Right lobe of liver (tissue), 4 donors: ENCODE measurements at regions not wholly inside any gene's neighbourhood (a gene's known extent, or its start where the extent isn't known, plus 50 kb on each side); places are given as distances from the start of the nearest gene placed in this dataset.

Source experiments
- CTCF ChIP-seq, 4 donors: fragments of 200-600 bp in 3 of 4; fragments of 450-650 bp in 1 of 4; IDR thresholded peaks; one replicate each; pipeline versions ENCODE4 v1.5.1 to v1.8.0; 2016 to 2022; ENCODE audit warnings: antibody characterized with exemption in 4 of 4, mild to moderate bottlenecking in 2 of 4
- POLR2A ChIP-seq: fragments of 450-650 bp; IDR thresholded peaks from one replicate; pipeline ENCODE4 v1.6.1; 2017; ENCODE audit warnings: antibody characterized with exemption, mild to moderate bottlenecking
- donor health status: DM: no; HTN: no; CAD: no.
- donor health status: DM: no; HTN: no; CAD: no.
- donor health status: DM: no; HTN: yes; CAD: no.

- TF ChIP-seq CTCF (IDR thresholded peaks at IDR 0.05) (no peak), POLR2A (no peak)
Observed at GRCh38 chr15:69540622-69541021, 88.0 kb downstream of the RPLP1 start.
